Kidney (tissue), 13 donors: ENCODE measurements at regions not wholly inside any gene's neighbourhood (a gene's known extent, or its start where the extent isn't known, plus 50 kb on each side); places are given as distances from the start of the nearest gene placed in this dataset.

Experiments
- DNase-seq, 5 donors: peaks; one replicate each; pipeline ENCODE4 v3.0.0-alpha.2; 2013 to 2020
- FAIRE-seq: peaks from 2 replicates; lab custom pipeline; 2012; peaks lifted over from hg19 to GRCh38; lab: Jason Lieb, UNC
- H3K27ac ChIP-seq, 2 donors: one replicate each; pipeline ENCODE4 v1.7.0; 2013; ENCODE audit warnings: low read depth in 2 of 2, low read length in 2 of 2, inconsistent platforms in 1 of 2
- H3K27me3 ChIP-seq: one replicate; pipeline ENCODE4 v1.7.1; 2013; ENCODE audit warnings: low read length, inconsistent platforms; ENCODE audit not compliant: control insufficient read depth, insufficient read depth
- H3K36me3 ChIP-seq, 3 donors: one replicate each; pipeline versions ENCODE4 v1.7.0 to v1.7.1; 2013; ENCODE audit warnings: low read length in 3 of 3, control low read depth in 1 of 3, inconsistent platforms in 1 of 3; ENCODE audit not compliant: insufficient read depth in 3 of 3, control insufficient read depth in 2 of 3
- H3K4me1 ChIP-seq, 3 donors: one replicate each; pipeline versions ENCODE4 v1.7.0 to v1.7.1; 2013; ENCODE audit warnings: low read length in 3 of 3, inconsistent platforms in 1 of 3, low read depth in 1 of 3; ENCODE audit not compliant: control insufficient read depth in 2 of 3, insufficient read depth in 2 of 3
- H3K4me3 ChIP-seq, 3 donors: one replicate each; pipeline versions ENCODE4 v1.7.0 to v1.8.1; 2013; ENCODE audit warnings: low read length in 3 of 3, control low read depth in 1 of 3, inconsistent platforms in 1 of 3
- H3K9ac ChIP-seq, 3 donors: one replicate each; pipeline versions ENCODE4 v1.7.0 to v1.7.1; 2013; ENCODE audit warnings: low read length in 3 of 3, control low read depth in 1 of 3, inconsistent platforms in 1 of 3
- H3K9me3 ChIP-seq, 3 donors: one replicate each; pipeline versions ENCODE4 v1.7.0 to v1.7.1; 2013; ENCODE audit warnings: low read length in 3 of 3, control low read depth in 1 of 3, inconsistent platforms in 1 of 3; ENCODE audit not compliant: control insufficient read depth in 2 of 3, insufficient read depth in 1 of 3
- intact Hi-C: fragments of 100-400 bp; cut with DNase I; formaldehyde crosslinking; loops from one replicate; pipeline ENCODE4 v1.11.1; 2022
- TF ChIP-seq, protein P1 (sequence below): IDR thresholded peaks from 3 replicates; pipeline ENCODE4 v1.5.1; 2012; ENCODE audit warnings: mild to moderate bottlenecking, moderate library complexity, borderline replicate concordance; ENCODE audit not compliant: insufficient read depth; ENCODE audit errors: extremely low read depth
- donor health status: control.
- donor health status: control.
- donor health status: control.
- donor health status: control.
- donor health status: control.
- donor health status: DM: yes; HTN: yes; CAD: no.
- donor health status: Normal renal cell carcinoma (clear cell type).

DNA sequence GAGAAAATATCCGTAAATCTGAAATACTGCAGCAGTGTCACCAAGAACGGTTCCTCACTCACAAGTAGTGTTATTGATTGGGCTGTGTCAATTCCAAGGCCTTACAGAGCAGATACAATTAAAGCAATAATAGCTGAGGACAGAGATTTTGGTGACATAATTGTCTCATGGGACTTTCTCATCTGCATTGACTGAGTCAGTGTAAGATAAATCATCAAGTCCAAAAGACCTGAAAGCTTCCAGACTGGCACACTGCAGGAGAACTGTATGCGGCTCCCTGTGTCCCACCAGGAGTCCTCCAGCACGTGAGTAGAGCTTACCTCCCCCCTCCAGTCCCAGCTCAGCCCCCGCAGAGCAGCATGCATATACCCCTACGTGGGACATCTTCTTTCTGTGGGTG lies 655.2 kb upstream of the ARID1B start:
- no peak overlapping the region for H3K4me3 ChIP-seq
- H3K9ac ChIP-seq: no peak overlapping the region
- H3K27ac ChIP-seq: no peak overlapping the region
- intact Hi-C loops: no loop called here
- TF ChIP-seq, protein P1, sequence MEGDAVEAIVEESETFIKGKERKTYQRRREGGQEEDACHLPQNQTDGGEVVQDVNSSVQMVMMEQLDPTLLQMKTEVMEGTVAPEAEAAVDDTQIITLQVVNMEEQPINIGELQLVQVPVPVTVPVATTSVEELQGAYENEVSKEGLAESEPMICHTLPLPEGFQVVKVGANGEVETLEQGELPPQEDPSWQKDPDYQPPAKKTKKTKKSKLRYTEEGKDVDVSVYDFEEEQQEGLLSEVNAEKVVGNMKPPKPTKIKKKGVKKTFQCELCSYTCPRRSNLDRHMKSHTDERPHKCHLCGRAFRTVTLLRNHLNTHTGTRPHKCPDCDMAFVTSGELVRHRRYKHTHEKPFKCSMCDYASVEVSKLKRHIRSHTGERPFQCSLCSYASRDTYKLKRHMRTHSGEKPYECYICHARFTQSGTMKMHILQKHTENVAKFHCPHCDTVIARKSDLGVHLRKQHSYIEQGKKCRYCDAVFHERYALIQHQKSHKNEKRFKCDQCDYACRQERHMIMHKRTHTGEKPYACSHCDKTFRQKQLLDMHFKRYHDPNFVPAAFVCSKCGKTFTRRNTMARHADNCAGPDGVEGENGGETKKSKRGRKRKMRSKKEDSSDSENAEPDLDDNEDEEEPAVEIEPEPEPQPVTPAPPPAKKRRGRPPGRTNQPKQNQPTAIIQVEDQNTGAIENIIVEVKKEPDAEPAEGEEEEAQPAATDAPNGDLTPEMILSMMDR: no peak
- FAIRE-seq (no peak), DNase-seq (no peak)
- no peaks in the 10 kb centered on the region for H3K4me1 ChIP-seq
- H3K9me3 ChIP-seq: no peaks in the 10 kb centered on the region
- no peaks in the 10 kb centered on the region for H3K27me3 ChIP-seq
- H3K36me3 ChIP-seq: no peaks in the 10 kb centered on the region

DNA sequence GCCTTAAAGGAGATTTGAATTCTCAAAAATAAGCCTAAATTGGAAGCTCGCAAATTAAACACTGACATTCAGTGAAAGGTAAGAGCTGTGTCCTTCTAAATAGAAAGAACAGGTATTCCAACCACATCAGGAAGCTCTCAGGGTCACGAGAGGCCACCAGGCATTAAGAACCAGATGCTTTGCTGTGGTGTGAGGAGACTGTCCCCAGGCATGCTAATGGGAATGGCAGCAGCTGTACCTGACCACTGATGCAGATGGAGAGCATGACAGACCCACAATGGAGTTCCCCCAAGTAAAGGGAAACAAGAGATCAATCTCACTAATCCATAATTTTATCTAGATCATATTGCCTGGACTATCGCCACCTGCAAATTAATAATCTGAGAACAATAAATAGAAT lies 658.9 kb upstream of the NOX3 start:
- no peak overlapping the region for H3K4me3 ChIP-seq
- no peak overlapping the region for H3K27ac ChIP-seq
- no peaks in the 10 kb centered on the region for H3K4me1 ChIP-seq
- intact Hi-C loops: no loop called here
- TF ChIP-seq, protein P1: no peak
- no peaks in the 10 kb centered on the region for H3K36me3 ChIP-seq
- FAIRE-seq (no peak), DNase-seq (no peak)
- H3K27me3 ChIP-seq: no peaks in the 10 kb centered on the region
- H3K9me3 ChIP-seq: no peaks in the 10 kb centered on the region
- no peak overlapping the region for H3K9ac ChIP-seq

DNA sequence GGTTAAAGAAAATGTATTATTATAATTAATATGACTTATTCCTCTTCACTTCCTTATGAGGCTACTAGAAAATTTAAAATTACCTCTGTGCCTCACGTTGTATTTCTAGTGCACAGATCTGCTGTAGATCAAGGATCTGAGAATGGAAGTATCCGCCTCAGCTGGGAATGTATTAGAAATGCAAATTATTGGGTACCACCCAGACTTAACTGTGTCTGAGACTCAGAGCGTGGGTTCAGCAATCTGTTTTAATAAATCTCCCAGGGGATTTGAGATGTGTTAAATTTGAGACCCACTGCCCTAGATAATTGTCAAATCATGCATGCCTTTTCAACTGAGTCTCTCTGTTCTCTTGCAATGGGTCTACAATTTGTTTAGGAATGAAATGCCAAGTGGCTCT lies 658.0 kb upstream of the NOX3 start:
- DNase-seq: no peak
- no peaks in the 10 kb centered on the region for H3K9me3 ChIP-seq
- no peak overlapping the region for H3K4me3 ChIP-seq
- no peaks in the 10 kb centered on the region for H3K27me3 ChIP-seq
- H3K27ac ChIP-seq: no peak overlapping the region
- no peaks in the 10 kb centered on the region for H3K4me1 ChIP-seq
- intact Hi-C loops: no loop called here
- H3K36me3 ChIP-seq: no peaks in the 10 kb centered on the region
- TF ChIP-seq, protein P1: no peak
- no peak overlapping the region for H3K9ac ChIP-seq
- no peak for FAIRE-seq

DNA sequence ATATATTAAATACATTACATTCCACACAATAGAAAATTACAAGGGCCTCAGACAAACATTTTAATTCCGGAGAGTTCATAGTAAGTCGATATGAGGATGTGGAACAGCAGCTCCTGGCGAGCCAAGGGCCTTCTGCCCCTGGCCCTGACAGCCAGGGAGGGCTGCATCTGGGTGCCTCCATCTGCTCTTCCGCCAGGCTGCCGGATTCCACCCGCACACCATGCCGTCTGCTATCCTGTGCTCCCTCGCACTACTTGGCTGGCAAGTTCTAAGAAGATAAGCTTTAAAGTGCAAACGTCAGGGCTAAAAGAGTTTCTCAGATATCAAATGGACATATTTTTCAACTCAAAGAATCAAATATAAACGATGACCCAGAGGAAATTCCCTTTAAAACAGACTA lies 656.3 kb upstream of the NOX3 start:
- no peak overlapping the region for H3K4me3 ChIP-seq
- TF ChIP-seq, protein P1: no peak
- no peak overlapping the region for H3K9ac ChIP-seq
- no peaks in the 10 kb centered on the region for H3K9me3 ChIP-seq
- H3K4me1 ChIP-seq: no peaks in the 10 kb centered on the region
- FAIRE-seq: no peak
- H3K27me3 ChIP-seq: no peaks in the 10 kb centered on the region
- no peak overlapping the region for H3K27ac ChIP-seq
- no peak for DNase-seq
- intact Hi-C loops: no loop called here
- H3K36me3 ChIP-seq: no peaks in the 10 kb centered on the region
